Stimulated activated CD4-positive, alpha-beta T cell treated with anti-CD3 and anti-CD28 coated beads, TNF-alpha, amount 100 ng/mL, for 48 hours (primary cell): ENCODE measurements at regions not wholly inside any gene's neighbourhood (a gene's known extent, or its start where the extent isn't known, plus 50 kb on each side); places are given as distances from the start of the nearest gene placed in this dataset.

Source experiments
- DNase-seq, 3 donors: peaks; one replicate each; pipeline ENCODE4 v3.0.0-alpha.2; 2020; ENCODE audit warnings: low read depth in 3 of 3

DNA sequence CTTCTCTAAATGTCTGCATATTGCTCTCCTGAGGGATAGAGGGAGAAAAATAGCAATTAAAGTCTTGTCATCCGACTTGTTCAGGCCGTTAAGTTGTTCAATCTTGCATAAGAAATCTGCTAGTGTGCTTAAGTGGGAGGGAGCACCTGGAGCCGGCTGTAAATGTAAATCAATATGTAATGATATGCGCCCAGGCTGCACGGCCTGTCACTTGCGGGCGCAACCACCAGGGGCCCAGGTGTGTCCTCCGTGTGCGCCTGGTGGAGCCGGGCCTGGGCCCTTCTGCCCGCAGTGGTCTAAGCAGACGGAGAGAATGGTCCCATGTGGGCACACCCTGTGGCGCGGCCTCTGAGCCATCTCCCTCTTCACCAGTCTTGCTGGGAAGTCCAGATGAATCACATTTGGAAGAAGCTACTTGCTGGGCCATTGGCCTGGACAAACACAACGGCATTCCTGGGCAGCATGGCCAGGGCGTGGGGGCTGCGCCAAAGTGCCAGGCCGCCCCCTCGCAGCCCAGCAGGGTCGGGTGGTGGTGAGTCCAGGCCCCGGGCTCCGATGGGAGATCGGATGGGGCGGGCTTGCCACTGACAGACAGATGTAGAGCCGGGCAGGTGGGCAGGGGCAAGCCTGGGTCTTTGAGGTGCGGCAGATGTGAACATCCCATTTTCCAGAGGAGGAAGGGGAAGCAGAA, 193.3 kb upstream of the C14orf180 start:
- DNase-seq: no peak

GRCh38 chr14:104387022-104388010, 192.2 kb upstream of the C14orf180 start:
- no peak for DNase-seq

DNA sequence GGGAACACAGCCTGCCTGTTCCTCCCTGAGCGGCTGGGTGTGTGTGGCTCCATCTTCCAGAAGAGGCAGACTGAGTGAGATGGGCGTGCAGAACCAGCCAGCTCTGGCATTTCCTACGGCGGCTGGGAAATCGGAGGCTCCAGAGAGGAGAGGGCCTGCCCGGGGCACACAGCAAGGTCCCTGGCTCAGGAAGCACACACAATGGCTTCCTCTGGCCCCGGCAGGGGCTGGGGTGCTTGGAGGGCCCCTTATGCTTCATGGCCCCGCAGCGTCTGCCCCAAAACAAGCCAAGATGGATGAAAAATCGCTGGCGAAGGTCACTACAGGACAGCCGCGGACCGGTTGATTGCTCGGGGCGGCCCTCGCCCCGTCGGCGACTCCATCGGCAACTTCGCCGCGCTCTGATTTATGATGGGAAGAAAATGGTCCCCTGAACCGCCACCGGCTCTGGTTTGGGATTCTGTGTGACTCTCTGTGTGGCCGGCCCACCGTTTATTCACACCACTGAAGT, 191.5 kb upstream of the C14orf180 start:
- DNase-seq: no peak

GRCh38 chr14:104388541-104389325, 190.8 kb upstream of the C14orf180 start:
- no peak for DNase-seq

DNA sequence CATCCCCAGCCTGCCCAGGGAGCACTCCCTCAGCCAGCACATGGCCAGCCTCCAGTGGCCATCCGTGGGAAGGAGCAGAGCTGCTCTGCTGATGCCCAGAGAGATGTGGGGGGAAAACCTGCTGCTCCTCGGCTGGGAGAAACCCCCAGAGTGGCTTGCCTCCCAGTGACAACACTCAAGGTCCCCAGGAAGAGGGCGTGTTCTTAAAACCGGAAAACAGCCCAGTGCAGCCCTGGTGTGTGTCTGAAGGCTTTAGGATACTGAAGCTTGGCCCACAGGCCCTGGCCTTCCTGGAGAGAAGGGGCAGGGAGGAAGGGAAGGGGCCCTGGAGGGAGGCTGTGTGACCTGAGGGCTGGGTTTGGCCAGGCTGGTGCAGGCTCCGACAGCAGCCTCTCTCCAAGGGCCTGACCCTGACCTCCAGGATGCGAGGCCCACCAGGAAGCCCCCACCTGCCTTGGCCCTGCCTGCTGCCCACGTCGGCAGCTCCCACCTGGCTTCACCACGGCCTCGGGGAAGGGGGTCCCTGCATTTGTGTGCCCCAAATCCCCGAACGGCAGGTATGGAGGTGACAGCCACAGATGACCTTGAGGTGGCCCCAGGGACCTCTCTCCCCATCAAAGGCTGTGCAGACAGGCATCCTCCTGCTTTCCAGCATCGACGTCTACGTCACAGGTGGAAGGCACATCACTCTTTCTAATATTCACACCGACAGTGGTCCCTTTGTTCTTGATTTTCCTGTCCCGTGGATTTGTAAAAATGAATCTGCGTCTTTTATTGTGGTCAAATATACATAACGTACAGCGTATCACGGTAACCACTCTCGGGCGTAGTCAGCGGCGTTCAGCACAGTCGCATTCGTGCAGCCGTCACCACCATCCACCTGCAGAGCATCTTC, 190.0 kb upstream of the C14orf180 start:
- DNase-seq: no peak

DNA sequence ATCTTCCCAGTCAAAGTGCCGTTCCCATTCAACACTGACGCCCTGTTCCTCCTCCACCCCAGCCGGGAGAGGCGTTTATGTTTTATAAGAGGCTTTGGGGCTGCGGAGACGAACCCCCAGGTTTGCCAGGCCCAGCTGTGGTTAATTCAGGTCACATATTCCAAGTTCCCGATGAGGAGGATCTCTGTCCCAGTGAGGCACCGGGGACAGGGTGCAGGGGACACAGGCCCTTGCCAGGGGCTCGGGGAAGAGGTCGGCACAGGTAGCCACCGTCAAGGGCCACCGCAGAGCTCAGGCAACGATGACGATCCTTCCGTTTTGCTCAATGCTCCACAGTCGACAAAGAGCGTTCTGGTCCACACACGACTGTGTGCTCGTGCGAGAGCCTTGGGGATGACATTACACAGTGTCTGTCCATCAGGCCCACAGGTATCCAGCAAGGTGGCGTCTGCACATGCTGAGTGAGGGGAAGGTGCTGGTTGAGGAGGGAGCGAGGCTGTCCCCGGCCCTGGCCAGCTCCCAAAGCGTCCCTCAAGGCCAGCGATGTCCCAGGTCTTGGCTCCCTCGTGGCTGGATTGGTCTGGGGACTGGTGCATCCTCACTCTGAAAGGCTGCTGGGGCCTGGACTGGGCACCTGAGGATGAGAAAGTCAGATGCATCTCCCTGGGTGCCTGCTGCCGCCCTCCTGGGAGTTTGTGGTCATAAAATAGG, 189.2 kb upstream of the C14orf180 start:
- no peak for DNase-seq

GRCh38 chr14:104390941-104391901, 188.3 kb upstream of the C14orf180 start:
- no peak for DNase-seq

- DNase-seq: no peak
These were observed 187.6 kb upstream of the C14orf180 start for GRCh38 chr14:104392001-104392395.

GRCh38 chr14:104392396-104393198, 187.0 kb upstream of the C14orf180 start:
- no peak for DNase-seq

- DNase-seq: no peak
These were observed 186.2 kb upstream of the C14orf180 start for GRCh38 chr14:104393199-104393897.

DNA sequence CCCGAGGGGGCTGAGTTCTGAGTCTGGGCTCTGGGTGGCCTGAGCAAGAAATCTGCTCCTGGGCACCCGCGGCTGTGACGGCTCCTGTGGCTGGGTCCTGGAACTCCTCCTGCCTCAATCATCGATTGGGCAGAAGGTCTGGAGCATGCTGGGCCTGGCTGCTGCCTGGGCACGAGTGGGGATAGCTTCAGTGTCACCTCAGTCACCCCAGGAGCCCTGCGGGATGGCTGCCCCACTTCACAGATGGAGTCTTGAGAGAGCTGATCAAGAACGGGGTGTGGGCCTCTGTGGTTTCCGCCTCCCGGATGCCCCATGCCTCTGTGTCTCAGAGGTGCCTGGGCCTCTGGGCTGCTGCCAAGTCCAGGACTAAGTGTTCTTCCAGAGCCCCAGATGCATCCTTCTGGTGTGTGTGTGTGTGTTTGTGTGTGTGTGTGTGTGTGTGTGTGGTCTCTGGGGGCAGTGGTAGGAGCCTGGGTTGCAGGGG, 185.6 kb upstream of the C14orf180 start:
- DNase-seq: peak in 1 of 3 donors; percentile 21

- no peak for DNase-seq
These were observed 185.1 kb upstream of the C14orf180 start for GRCh38 chr14:104394409-104394851.

DNA sequence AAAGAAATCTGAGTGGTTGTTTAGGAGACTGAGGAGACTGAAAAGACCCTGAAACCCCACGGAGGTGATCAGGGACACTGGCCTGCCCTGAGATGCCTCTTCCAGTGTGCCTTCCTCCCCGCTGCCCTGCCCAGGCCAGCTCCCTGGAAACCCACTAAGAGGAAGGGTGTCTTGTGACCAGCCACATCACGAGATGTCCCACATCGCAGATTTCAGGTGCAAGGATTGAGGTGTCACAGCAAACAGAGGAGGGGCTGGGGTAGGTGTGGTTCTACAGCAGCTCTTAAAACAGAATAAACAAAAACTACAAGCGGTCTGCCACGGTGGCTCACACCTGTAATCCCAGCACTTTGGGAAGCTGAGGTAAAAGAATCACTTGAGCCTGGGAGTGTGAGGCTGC, 184.3 kb upstream of the C14orf180 start:
- DNase-seq: no peak

DNA sequence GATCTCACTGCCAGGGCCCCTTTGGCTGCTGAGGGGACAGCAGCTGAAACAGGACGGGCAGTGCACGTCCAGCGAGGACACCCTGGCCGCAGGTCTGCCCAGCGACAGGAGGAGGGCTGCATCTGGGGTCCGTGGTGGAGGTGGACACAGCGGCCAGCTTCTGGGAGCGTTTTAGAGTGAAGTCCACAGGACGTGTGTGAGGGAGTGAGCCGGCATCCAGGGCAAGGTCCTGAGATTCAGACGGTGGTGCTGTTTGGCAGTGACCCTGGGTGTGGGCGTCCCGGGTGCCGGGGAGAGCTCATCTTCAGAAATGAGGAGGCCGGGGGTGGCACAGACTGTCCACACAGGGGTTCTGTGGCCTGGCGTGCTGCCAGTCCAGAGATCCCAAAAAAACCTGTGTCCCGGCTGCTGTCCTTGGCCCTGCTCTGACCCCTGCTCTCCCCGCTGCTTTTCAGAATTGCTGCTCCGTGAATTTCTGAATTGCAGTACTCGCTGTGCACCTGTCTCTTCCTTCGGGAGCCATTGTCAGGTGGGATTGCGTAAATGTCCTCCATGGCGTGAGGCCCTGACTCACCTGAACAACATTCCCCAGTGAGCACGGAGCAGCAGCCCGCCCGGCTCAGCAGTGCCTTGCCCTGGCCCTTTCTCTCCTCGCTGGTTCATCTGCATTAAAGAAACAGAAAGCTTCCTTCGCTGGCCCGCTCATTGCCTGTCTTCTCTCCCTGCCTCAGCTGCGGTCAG, 183.5 kb upstream of the C14orf180 start:
- DNase-seq: no peak

GRCh38 chr14:104396682-104397470, 182.7 kb upstream of the C14orf180 start:
- DNase-seq: no peak

DNA sequence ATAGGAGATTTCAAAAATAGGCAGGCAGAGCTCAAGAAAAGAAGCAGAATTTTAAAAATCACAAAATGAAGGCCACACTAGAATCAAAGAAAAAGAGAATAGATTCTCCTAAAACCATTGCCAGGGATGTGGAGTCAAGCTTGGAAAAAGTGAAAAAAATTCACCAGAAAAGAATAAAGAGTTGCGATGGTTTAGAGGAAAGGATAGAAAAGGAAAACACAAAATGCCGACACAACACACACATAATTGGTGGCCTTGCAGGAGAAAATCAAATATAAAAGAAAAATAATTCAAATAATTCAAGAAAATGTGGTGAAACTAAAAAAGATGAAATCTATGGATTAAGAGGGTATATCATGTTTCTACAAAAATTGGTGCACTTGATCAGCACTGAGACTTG, 181.6 kb upstream of the C14orf180 start:
- DNase-seq: no peak
